ENCODE measurements at regions not wholly inside any gene's neighbourhood (a gene's known extent, or its start where the extent isn't known, plus 50 kb on each side); places are given as distances from the start of the nearest gene placed in this dataset.

GRCh38 chr14:97517566-97518234, 720.5 kb downstream of the VRK1 start:
- no peak for TF ChIP-seq ZBTB43 (CRISPR knock-in tag; conservative IDR thresholded peaks at IDR 0.05)
- TF ChIP-seq POLR2A (IDR thresholded peaks at IDR 0.05; ENCODE audit: insufficient read depth in 1 of 2, low read depth in 2 of 2, low read length in 2 of 2) = no peak
- no peak for TF ChIP-seq ZNF704 (CRISPR knock-in tag; IDR thresholded peaks at IDR 0.05; ENCODE audit: borderline replicate concordance)

Measured in HepG2 (cell line).